SK-N-SH (cell line): ENCODE measurements at regions not wholly inside any gene's neighbourhood (a gene's known extent, or its start where the extent isn't known, plus 50 kb on each side); places are given as distances from the start of the nearest gene placed in this dataset.

ENCODE experiments used
- CTCF ChIA-PET: fragments of 300-600, 350-600 bp; formaldehyde crosslinking; extraction: SDS; loops from one replicate; lab custom pipeline; 2021; lab: Yijun Ruan, JAX
- POLR2A ChIA-PET: fragments of 350-600 bp; sonication (Branson Sonifier 250); formaldehyde crosslinking; extraction: SDS; loops from one replicate; lab custom pipeline; 2020; ENCODE audit warnings: antibody characterized with exemption, inconsistent platforms; lab: Yijun Ruan, JAX
- DNase-seq: peaks from one replicate; pipeline ENCODE4 v3.0.0; 2012
- H2AFZ ChIP-seq: fragments of 200-600 bp; sonication (generic); 2 replicates; pipeline ENCODE4 v1.8.1; 2016; ENCODE audit warnings: antibody characterized with exemption, mild to moderate bottlenecking, low read depth
- H3F3A ChIP-seq: fragments of 200-600 bp; sonication (generic); replicated peaks from 2 replicates; pipeline ENCODE3; 2016; ENCODE audit warnings: antibody characterized with exemption, mild to moderate bottlenecking; ENCODE audit not compliant: insufficient read depth
- H3K27ac ChIP-seq, 2 experiments: fragments of 200-500 bp in 1 of 2; fragments of 200-600 bp in 1 of 2; sonication (Bioruptor generic) in 1 of 2; sonication (generic), shearing (Covaris generic) in 1 of 2; 2 replicates each; pipeline versions ENCODE4 v1.5.1 to v1.6.1; 2014 to 2016; ENCODE audit warnings: low read depth in 2 of 2, inconsistent platforms in 1 of 2, low read length in 1 of 2, mild to moderate bottlenecking in 1 of 2, mixed read lengths in 1 of 2
- H3K27me3 ChIP-seq: fragments of 200-600 bp; sonication (generic), shearing (Covaris generic); 2 replicates; pipeline ENCODE4 v1.6.1; 2016; ENCODE audit warnings: mixed run types; ENCODE audit not compliant: insufficient read depth
- H3K36me3 ChIP-seq, 2 experiments: fragments of 200-500 bp in 1 of 2; fragments of 200-600 bp in 1 of 2; sonication (Bioruptor generic) in 1 of 2; sonication (generic) in 1 of 2; replicated peaks in 1 of 2; 2 replicates each; pipeline versions ENCODE3 to v1.5.1; 2014 to 2016; ENCODE audit warnings: low read length in 1 of 2, mild to moderate bottlenecking in 1 of 2; ENCODE audit not compliant: insufficient read depth in 2 of 2, control insufficient read depth in 1 of 2
- H3K4me1 ChIP-seq, 2 experiments: fragments of 200-500 bp in 1 of 2; fragments of 200-600 bp in 1 of 2; sonication (Bioruptor generic) in 1 of 2; sonication (generic), shearing (Covaris generic) in 1 of 2; 2 replicates each; pipeline versions ENCODE4 v1.5.1 to v1.6.1; 2014 to 2016; ENCODE audit warnings: low read depth in 1 of 2, low read length in 1 of 2, mixed run types in 1 of 2; ENCODE audit not compliant: insufficient read depth in 2 of 2, control insufficient read depth in 1 of 2
- H3K4me2 ChIP-seq: fragments of 200-600 bp; sonication (generic), shearing (Covaris generic); 2 replicates; pipeline ENCODE4 v1.6.1; 2017; ENCODE audit warnings: mixed run types
- H3K4me3 ChIP-seq, 2 experiments: fragments of 200-500 bp in 1 of 2; fragments of 200-600 bp in 1 of 2; sonication (Bioruptor generic) in 1 of 2; sonication (generic), shearing (Covaris generic) in 1 of 2; 2 replicates each; pipeline versions ENCODE4 v1.5.1 to v1.8.1; 2014 to 2016; ENCODE audit warnings: low read depth in 2 of 2, inconsistent platforms in 1 of 2, low read length in 1 of 2, mild to moderate bottlenecking in 1 of 2, mixed read lengths in 1 of 2, moderate library complexity in 1 of 2
- H3K79me2 ChIP-seq: fragments of 200-600 bp; sonication (generic); 2 replicates; pipeline ENCODE4 v1.8.1; 2017; ENCODE audit warnings: mild to moderate bottlenecking; ENCODE audit not compliant: insufficient read depth
- H3K9ac ChIP-seq: fragments of 200-600 bp; sonication (generic); 2 replicates; pipeline ENCODE4 v1.6.1; 2017; ENCODE audit warnings: mixed run types
- H3K9me2 ChIP-seq: fragments of 200-600 bp; sonication (generic); 2 replicates; pipeline ENCODE4 v1.6.1; 2017; ENCODE audit warnings: mixed run types
- H3K9me3 ChIP-seq: fragments of 200-600 bp; sonication (generic); 2 replicates; pipeline ENCODE4 v1.6.1; 2017; ENCODE audit warnings: mixed run types, mild to moderate bottlenecking, moderate library complexity
- H4K20me1 ChIP-seq: fragments of 200-600 bp; sonication (generic); 2 replicates; pipeline ENCODE4 v1.6.1; 2017; ENCODE audit warnings: mild to moderate bottlenecking, mixed run types; ENCODE audit not compliant: insufficient read depth
- ELF1 ChIP-seq: IDR thresholded peaks from 2 replicates; pipeline ENCODE4 v1.4.0; 2012
- EP300 ChIP-seq, 2 experiments: IDR thresholded peaks; 2 replicates each; pipeline versions ENCODE4 v1.4.0 to v1.6.1; 2012; ENCODE audit warnings: borderline replicate concordance in 1 of 2, low read depth in 1 of 2, low read length in 1 of 2
- FOXJ3 ChIP-seq: sonication (generic); formaldehyde crosslinking; IDR thresholded peaks from 2 replicates; pipeline ENCODE4 v1.5.1; 2020; ENCODE audit warnings: mild to moderate bottlenecking, missing genetic modification reagents
- GABPA ChIP-seq: IDR thresholded peaks from 2 replicates; pipeline ENCODE4 v1.4.0; 2012; ENCODE audit warnings: low read depth, mild to moderate bottlenecking
- IRF3 ChIP-seq: fragments of 150-350 bp; IDR thresholded peaks from 2 replicates; pipeline ENCODE4 v1.6.1; 2016; ENCODE audit warnings: mild to moderate bottlenecking, low read depth, low read length
- JUND ChIP-seq: IDR thresholded peaks from 2 replicates; pipeline ENCODE4 v1.4.0; 2012
- MAX ChIP-seq: IDR thresholded peaks from 2 replicates; pipeline ENCODE4 v1.4.0; 2012; ENCODE audit warnings: low read depth
- MEF2A ChIP-seq: IDR thresholded peaks from 2 replicates; pipeline ENCODE4 v1.4.0; 2012; ENCODE audit warnings: low read depth, borderline replicate concordance
- MXI1 ChIP-seq: IDR thresholded peaks from 2 replicates; pipeline ENCODE4 v1.6.1; 2012; ENCODE audit warnings: mild to moderate bottlenecking, low read depth, low read length, improper control_type of control experiment
- POLR2AphosphoS5 ChIP-seq: IDR thresholded peaks from 2 replicates; pipeline ENCODE4 v1.6.1; 2012; ENCODE audit warnings: low read depth, low read length
- RAD21 ChIP-seq: IDR thresholded peaks from 2 replicates; pipeline ENCODE4 v1.6.1; 2012; ENCODE audit warnings: mild to moderate bottlenecking, low read length
- RCOR1 ChIP-seq: fragments of 150-350 bp; IDR thresholded peaks from 2 replicates; pipeline ENCODE4 v1.6.1; 2017; ENCODE audit warnings: antibody characterized with exemption, low read length
- RFX5 ChIP-seq: IDR thresholded peaks from 2 replicates; pipeline ENCODE4 v1.6.1; 2012; ENCODE audit warnings: mild to moderate bottlenecking, improper control_type of control experiment, low read length
- SIN3A ChIP-seq: IDR thresholded peaks from 2 replicates; pipeline ENCODE4 v1.6.1; 2012; ENCODE audit warnings: low read depth, mild to moderate bottlenecking, low read length, moderate library complexity, borderline replicate concordance
- TCF12 ChIP-seq: IDR thresholded peaks from 2 replicates; pipeline ENCODE4 v1.4.0; 2012
- TEAD4 ChIP-seq: IDR thresholded peaks from 2 replicates; pipeline ENCODE4 v1.4.0; 2012; ENCODE audit warnings: mild to moderate bottlenecking, borderline replicate concordance; ENCODE audit not compliant: insufficient read depth
- USF1 ChIP-seq: IDR thresholded peaks from 2 replicates; pipeline ENCODE4 v1.4.0; 2012; ENCODE audit warnings: low read depth, borderline replicate concordance
- YY1 ChIP-seq: IDR thresholded peaks from 2 replicates; pipeline ENCODE4 v1.4.0; 2012; ENCODE audit warnings: low read depth, mild to moderate bottlenecking
- ZBTB33 ChIP-seq: IDR thresholded peaks from 2 replicates; pipeline ENCODE4 v1.4.0; 2012; ENCODE audit warnings: low read depth, borderline replicate concordance
- WGBS: methylation state at CpG from one replicate; pipeline ENCODE4 v1.1.6; 2017; ENCODE audit warnings: low lambda C conversion rate; 5-methylcytosine and 5-hydroxymethylcytosine counted together

GRCh38 chr18:78523850-78524249 is 455.8 kb upstream of the SALL3 start:
- no peak overlapping the region for H3K27ac ChIP-seq
- no peaks in the 10 kb centered on the region for H3K9me3 ChIP-seq
- 9% methylated on average over 11 of the region's 12 CpGs for WGBS
- H3K4me2 ChIP-seq = no peak overlapping the region
- ChIA-PET POLR2A (no interaction called here), CTCF (no interaction called here)
- H2AFZ ChIP-seq = no peak overlapping the region
- no peak for DNase-seq
- no peaks in the 10 kb centered on the region for H3K4me1 ChIP-seq
- TF ChIP-seq SIN3A = no peak
- no peak for TF ChIP-seq ELF1
- no peak for TF ChIP-seq MEF2A
- TF ChIP-seq TCF12 = no peak
- TF ChIP-seq YY1 = no peak
- TF ChIP-seq ZBTB33 = no peak
- no peak for TF ChIP-seq RAD21
- TF ChIP-seq EP300 (IDR thresholded peaks at IDR 0.05; ENCODE audit: borderline replicate concordance in 1 of 2, low read depth in 1 of 2, low read length in 1 of 2) = no peak
- no peak for TF ChIP-seq RFX5
- TF ChIP-seq JUND = no peak
- TF ChIP-seq GABPA = no peak
- TF ChIP-seq TEAD4 = no peak
- TF ChIP-seq MXI1 = no peak
- TF ChIP-seq MAX = no peak
- TF ChIP-seq IRF3 = no peak
- no peak for TF ChIP-seq FOXJ3 (CRISPR knock-in tag)
- TF ChIP-seq POLR2AphosphoS5 = no peak
- TF ChIP-seq USF1 = no peak
- no peak for TF ChIP-seq RCOR1
- H4K20me1 ChIP-seq = no peaks in the 10 kb centered on the region
- H3K36me3 ChIP-seq = no peaks in the 10 kb centered on the region
- no peak overlapping the region for H3K9ac ChIP-seq
- no peaks in the 10 kb centered on the region for H3K9me2 ChIP-seq
- H3F3A ChIP-seq = no peaks in the 10 kb centered on the region
- peaks cover 36% of the 10 kb centered on the region for H3K27me3 ChIP-seq
- H3K4me3 ChIP-seq = no peak overlapping the region
- H3K79me2 ChIP-seq = no peaks in the 10 kb centered on the region
